Stimulated activated CD4-positive, alpha-beta T cell treated with anti-CD3 and anti-CD28 coated beads, Interleukin-1b, Interleukin-23, amount 100 ng/mL, for 48 hours (primary cell): ENCODE measurements at regions not wholly inside any gene's neighbourhood (a gene's known extent, or its start where the extent isn't known, plus 50 kb on each side); places are given as distances from the start of the nearest gene placed in this dataset.

Experiments used
- DNase-seq: peaks from one replicate; pipeline ENCODE4 v3.0.0-alpha.2; 2020

GRCh38 chr6:41429506-41430504 is 94.4 kb downstream of the NCR2 start:
- DNase-seq: no peak

- DNase-seq: no peak
Observed at GRCh38 chr6:41430875-41431274, 95.5 kb downstream of the NCR2 start.

- DNase-seq: no peak
Observed at GRCh38 chr6:41432280-41432679, 96.9 kb downstream of the NCR2 start.

- no peak for DNase-seq
Observed at GRCh38 chr6:41434803-41435481, 99.5 kb downstream of the NCR2 start.

- DNase-seq: no peak
Observed at GRCh38 chr6:41437604-41438003, 102.2 kb downstream of the NCR2 start.

- no peak for DNase-seq
Observed at GRCh38 chr6:41438746-41439145, 103.3 kb downstream of the NCR2 start.

GRCh38 chr6:41439524-41440418 is 104.4 kb downstream of the NCR2 start:
- no peak for DNase-seq

GRCh38 chr6:41440958-41441357 is 105.2 kb upstream of the FOXP4 start:
- no peak for DNase-seq

- no peak for DNase-seq
Observed at GRCh38 chr6:41441598-41442351, 104.4 kb upstream of the FOXP4 start.

GRCh38 chr6:41442352-41442672 is 103.9 kb upstream of the FOXP4 start:
- DNase-seq: no peak

GRCh38 chr6:41442800-41443501 is 103.2 kb upstream of the FOXP4 start:
- DNase-seq: peak; percentile 22

- DNase-seq: no peak
Observed at GRCh38 chr6:41443616-41444525, 102.3 kb upstream of the FOXP4 start.

GRCh38 chr6:41445261-41445660 is 100.9 kb upstream of the FOXP4 start:
- DNase-seq: no peak

GRCh38 chr6:41446132-41446531 is 100.0 kb upstream of the FOXP4 start:
- no peak for DNase-seq

GRCh38 chr6:41446907-41447545 is 99.2 kb upstream of the FOXP4 start:
- DNase-seq: no peak

GRCh38 chr6:41448256-41448655 is 97.9 kb upstream of the FOXP4 start:
- no peak for DNase-seq

GRCh38 chr6:41449399-41450245 is 96.6 kb upstream of the FOXP4 start:
- DNase-seq: no peak

- no peak for DNase-seq
Observed at GRCh38 chr6:41450581-41450980, 95.6 kb upstream of the FOXP4 start.

GRCh38 chr6:41451039-41451438 is 95.1 kb upstream of the FOXP4 start:
- no peak for DNase-seq
